ENCODE measurements at regions not wholly inside any gene's neighbourhood (a gene's known extent, or its start where the extent isn't known, plus 50 kb on each side); places are given as distances from the start of the nearest gene placed in this dataset.

DNA sequence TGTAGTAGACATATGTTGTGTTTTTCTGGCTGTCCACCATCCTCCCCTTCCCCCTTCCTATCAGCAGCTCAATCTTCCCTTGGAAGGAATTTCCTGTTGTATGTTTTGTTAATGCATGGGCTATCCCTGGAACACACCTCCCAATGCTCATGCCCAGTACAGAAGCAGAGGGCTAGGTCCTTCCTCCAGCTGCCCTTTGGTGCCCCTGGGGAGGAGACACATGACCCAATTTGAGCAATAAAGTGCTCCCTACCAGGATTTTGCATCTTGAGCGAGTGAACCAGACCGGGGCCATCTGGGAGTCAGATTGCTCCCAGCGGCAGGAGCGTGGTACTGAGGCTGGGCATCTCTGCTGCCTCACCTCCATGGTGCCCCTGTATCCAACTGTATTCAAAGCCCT is 141.5 kb upstream of the MED13 start:
- TF ChIP-seq, protein P1, sequence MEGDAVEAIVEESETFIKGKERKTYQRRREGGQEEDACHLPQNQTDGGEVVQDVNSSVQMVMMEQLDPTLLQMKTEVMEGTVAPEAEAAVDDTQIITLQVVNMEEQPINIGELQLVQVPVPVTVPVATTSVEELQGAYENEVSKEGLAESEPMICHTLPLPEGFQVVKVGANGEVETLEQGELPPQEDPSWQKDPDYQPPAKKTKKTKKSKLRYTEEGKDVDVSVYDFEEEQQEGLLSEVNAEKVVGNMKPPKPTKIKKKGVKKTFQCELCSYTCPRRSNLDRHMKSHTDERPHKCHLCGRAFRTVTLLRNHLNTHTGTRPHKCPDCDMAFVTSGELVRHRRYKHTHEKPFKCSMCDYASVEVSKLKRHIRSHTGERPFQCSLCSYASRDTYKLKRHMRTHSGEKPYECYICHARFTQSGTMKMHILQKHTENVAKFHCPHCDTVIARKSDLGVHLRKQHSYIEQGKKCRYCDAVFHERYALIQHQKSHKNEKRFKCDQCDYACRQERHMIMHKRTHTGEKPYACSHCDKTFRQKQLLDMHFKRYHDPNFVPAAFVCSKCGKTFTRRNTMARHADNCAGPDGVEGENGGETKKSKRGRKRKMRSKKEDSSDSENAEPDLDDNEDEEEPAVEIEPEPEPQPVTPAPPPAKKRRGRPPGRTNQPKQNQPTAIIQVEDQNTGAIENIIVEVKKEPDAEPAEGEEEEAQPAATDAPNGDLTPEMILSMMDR (IDR thresholded peaks at IDR 0.05): no peak
- TF ChIP-seq TCF7L2 (IDR thresholded peaks at IDR 0.05; ENCODE audit: low read depth, low read length) (no peak), POLR2AphosphoS5 (IDR thresholded peaks at IDR 0.05; ENCODE audit: low read depth, low read length) (no peak), REST (IDR thresholded peaks at IDR 0.05; ENCODE audit: insufficient read depth in 1 of 2, low read depth in 2 of 2, low read length in 1 of 2) (no peak), SIN3A (IDR thresholded peaks at IDR 0.05; ENCODE audit: borderline replicate concordance, insufficient read depth, low read depth, low read length) (no peak)
